Endothelial cell of umbilical vein (primary cell): ENCODE measurements at regions not wholly inside any gene's neighbourhood (a gene's known extent, or its start where the extent isn't known, plus 50 kb on each side); places are given as distances from the start of the nearest gene placed in this dataset.

Source experiments
- BruUV-seq: library from RNA; stranded (reverse); fragments of 400-500 nt; replicated peaks from 2 replicates; lab custom pipeline; 2021; lab: Mats Ljungman, UMichigan
- CTCF ChIA-PET: fragments of 300-600, 350-600 bp; sonication (Branson Sonifier 250); formaldehyde crosslinking; loops from one replicate; lab custom pipeline; 2021; ENCODE audit warnings: antibody characterized with exemption, inconsistent platforms; lab: Charles Lee
- POLR2A ChIA-PET: fragments of 300-600, 350-600 bp; sonication (Branson Sonifier 250); formaldehyde crosslinking; loops from one replicate; lab custom pipeline; 2021; ENCODE audit warnings: antibody characterized with exemption, inconsistent platforms; lab: Charles Lee
- DNase-seq: peaks from one replicate; pipeline ENCODE4 v3.0.0-alpha.2; 2011; ENCODE audit warnings: low read depth, low spot score
- FAIRE-seq: peaks from 2 replicates; lab custom pipeline; 2011; peaks lifted over from hg19 to GRCh38; lab: Jason Lieb, UNC
- H2AFZ ChIP-seq: 2 replicates; pipeline ENCODE4 v1.6.0; 2012; ENCODE audit warnings: low read depth, low read length, control low read depth, inconsistent platforms
- H3K27ac ChIP-seq: 2 replicates; pipeline ENCODE4 v1.5.1; 2011; ENCODE audit warnings: low read depth, mild to moderate bottlenecking, control low read depth, low read length, moderate library complexity; ENCODE audit not compliant: insufficient read depth
- H3K27me3 ChIP-seq, 2 experiments: 2 replicates each; pipeline versions ENCODE4 v1.6.0 to v1.6.1; 2011; ENCODE audit warnings: low read length in 2 of 2, mixed read lengths in 1 of 2; ENCODE audit not compliant: control insufficient read depth in 2 of 2, insufficient read depth in 2 of 2
- H3K36me3 ChIP-seq, 2 experiments: 2 replicates in 1 of 2; 3 replicates in 1 of 2; pipeline ENCODE4 v1.5.1; 2011; ENCODE audit warnings: low read length in 2 of 2, mild to moderate bottlenecking in 1 of 2, moderate library complexity in 1 of 2; ENCODE audit not compliant: control insufficient read depth in 2 of 2, insufficient read depth in 2 of 2; ENCODE audit errors: extremely low read depth in 1 of 2
- H3K4me1 ChIP-seq: 3 replicates; pipeline ENCODE4 v1.5.1; 2011; ENCODE audit warnings: mild to moderate bottlenecking, low read length; ENCODE audit not compliant: control insufficient read depth, insufficient read depth; ENCODE audit errors: extremely low read depth
- H3K4me2 ChIP-seq: 2 replicates; pipeline ENCODE4 v1.6.1; 2011; ENCODE audit warnings: low read length, control low read depth, mixed read lengths; ENCODE audit not compliant: insufficient read depth
- H3K4me3 ChIP-seq, 3 experiments: fragments of 200-600 bp in 1 of 3; sonication (generic), shearing (Covaris generic) in 1 of 3; replicated peaks in 1 of 3; 2 replicates each; pipeline ENCODE4 v1.5.1; 2011 to 2016; ENCODE audit warnings: control low read depth in 3 of 3, low read length in 3 of 3, mild to moderate bottlenecking in 2 of 3, inconsistent platforms in 1 of 3, low read depth in 1 of 3, moderate library complexity in 1 of 3; ENCODE audit not compliant: insufficient read depth in 1 of 3
- H3K79me2 ChIP-seq: 2 replicates; pipeline ENCODE4 v1.6.0; 2012; ENCODE audit warnings: low read length, inconsistent platforms; ENCODE audit not compliant: control insufficient read depth, insufficient read depth
- H3K9ac ChIP-seq: replicated peaks from 2 replicates; pipeline ENCODE3; 2011; ENCODE audit warnings: low read length, control low read depth; ENCODE audit not compliant: insufficient read depth; ENCODE audit errors: extremely low read depth
- H3K9me1 ChIP-seq: replicated peaks from 3 replicates; pipeline ENCODE4 v1.6.0; 2011; ENCODE audit warnings: mild to moderate bottlenecking, low read length; ENCODE audit not compliant: control insufficient read depth, insufficient read depth; ENCODE audit errors: extremely low read depth
- H3K9me3 ChIP-seq: replicated peaks from 2 replicates; pipeline ENCODE4 v1.5.1; 2012; ENCODE audit warnings: low read length, inconsistent platforms; ENCODE audit not compliant: control insufficient read depth, insufficient read depth
- H4K20me1 ChIP-seq: replicated peaks from 2 replicates; pipeline ENCODE3; 2011; ENCODE audit warnings: mild to moderate bottlenecking, low read length; ENCODE audit not compliant: control insufficient read depth, insufficient read depth; ENCODE audit errors: extremely low read depth
- CTCF ChIP-seq, 2 donors: IDR thresholded peaks; 1 replicate in 1 of 2; 2 replicates in 1 of 2; pipeline ENCODE4 v1.5.1; 2011; ENCODE audit warnings: low read length in 2 of 2, mild to moderate bottlenecking in 2 of 2, moderate library complexity in 2 of 2, control low read depth in 1 of 2, inconsistent platforms in 1 of 2, low read depth in 1 of 2; ENCODE audit not compliant: insufficient read depth in 1 of 2; ENCODE audit errors: extremely low read depth in 1 of 2
- EZH2 ChIP-seq: IDR thresholded peaks from 2 replicates; pipeline ENCODE4 v1.6.1; 2012; ENCODE audit warnings: borderline replicate concordance, low read depth, mild to moderate bottlenecking, moderate library complexity, low read length, inconsistent platforms; ENCODE audit not compliant: severe bottlenecking
- FOS ChIP-seq: IDR thresholded peaks from 2 replicates; pipeline ENCODE4 v1.6.1; 2011; ENCODE audit warnings: mild to moderate bottlenecking, low read length, moderate library complexity, borderline replicate concordance; ENCODE audit not compliant: insufficient read depth
- GATA2 ChIP-seq: IDR thresholded peaks from 2 replicates; pipeline ENCODE4 v1.7.0; 2011; ENCODE audit warnings: low read depth, mild to moderate bottlenecking, moderate library complexity, mixed read lengths, low read length; ENCODE audit not compliant: insufficient read length, insufficient read depth
- JUN ChIP-seq: IDR thresholded peaks from 2 replicates; pipeline ENCODE4 v1.6.1; 2011; ENCODE audit warnings: borderline replicate concordance, low read depth; ENCODE audit not compliant: insufficient read length, insufficient read depth
- MAX ChIP-seq: IDR thresholded peaks from 2 replicates; pipeline ENCODE4 v1.6.1; 2011; ENCODE audit not compliant: insufficient read depth, insufficient read length
- MYC ChIP-seq: IDR thresholded peaks from one replicate; pipeline ENCODE4 v1.6.1; 2011; ENCODE audit warnings: mild to moderate bottlenecking, low read depth, low read length
- POLR2A ChIP-seq: IDR thresholded peaks from 2 replicates; pipeline ENCODE4 v1.6.1; 2012; ENCODE audit warnings: low read depth, mild to moderate bottlenecking, control low read depth, low read length
- POLR2AphosphoS5 ChIP-seq: IDR thresholded peaks from 2 replicates; pipeline ENCODE4 v1.6.1; 2012; ENCODE audit warnings: low read depth, mild to moderate bottlenecking, control low read depth, low read length, moderate library complexity; ENCODE audit not compliant: insufficient read depth
- dilution Hi-C: fragments of 300-500 bp; cut with MboI; formaldehyde crosslinking; loops from one replicate; pipeline ENCODE4 v1.15.0; 2019; ENCODE audit warnings: low sequenced_read_pairs; ENCODE audit not compliant: extremely low pct_ligation_motif_present
- intact Hi-C: fragments of 100-400 bp; cut with micrococcal nuclease; formaldehyde crosslinking; loops from one replicate; pipeline ENCODE4 v1.10.0; 2022

GRCh38 chr7:119343289-119343688, 929.7 kb upstream of the KCND2 start:
- H3K79me2 ChIP-seq: no peaks in the 10 kb centered on the region
- dilution Hi-C loops (no loop called here), intact Hi-C loops (no loop called here)
- no peak overlapping the region for H3K27ac ChIP-seq
- H3K9ac ChIP-seq: no peak overlapping the region
- ChIA-PET CTCF (no interaction called here), POLR2A (no interaction called here)
- H4K20me1 ChIP-seq: no peaks in the 10 kb centered on the region
- no peaks in the 10 kb centered on the region for H3K27me3 ChIP-seq
- no peaks in the 10 kb centered on the region for H3K9me3 ChIP-seq
- H2AFZ ChIP-seq: no peak overlapping the region
- H3K4me2 ChIP-seq: no peak overlapping the region
- no peak for FAIRE-seq
- no peak overlapping the region for H3K4me3 ChIP-seq
- DNase-seq: no peak
- H3K36me3 ChIP-seq: no peaks in the 10 kb centered on the region
- no peaks in the 10 kb centered on the region for H3K9me1 ChIP-seq
- H3K4me1 ChIP-seq: no peaks in the 10 kb centered on the region
- TF ChIP-seq JUN: no peak
- TF ChIP-seq GATA2: no peak
- no TSS peak for BruUV-seq

GRCh38 chr7:119344466-119344865, 928.5 kb upstream of the KCND2 start:
- H3K9me3 ChIP-seq: no peaks in the 10 kb centered on the region
- FAIRE-seq: no peak
- no peak overlapping the region for H3K4me2 ChIP-seq
- H3K9me1 ChIP-seq: no peaks in the 10 kb centered on the region
- no peak overlapping the region for H3K9ac ChIP-seq
- dilution Hi-C loops: no loop called here
- H4K20me1 ChIP-seq: no peaks in the 10 kb centered on the region
- no peak overlapping the region for H3K27ac ChIP-seq
- BruUV-seq: no TSS peak
- H3K4me3 ChIP-seq: no peak overlapping the region
- ChIA-PET CTCF (no interaction called here), POLR2A (no interaction called here)
- no peaks in the 10 kb centered on the region for H3K36me3 ChIP-seq
- no peak overlapping the region for H2AFZ ChIP-seq
- no peaks in the 10 kb centered on the region for H3K4me1 ChIP-seq
- H3K79me2 ChIP-seq: no peaks in the 10 kb centered on the region
- no peak for TF ChIP-seq GATA2
- no peak for TF ChIP-seq POLR2AphosphoS5
- TF ChIP-seq EZH2: no peak
- TF ChIP-seq JUN: no peak
- TF ChIP-seq POLR2A: no peak
- TF ChIP-seq MAX: no peak
- no peak for TF ChIP-seq CTCF (IDR thresholded peaks at IDR 0.05; ENCODE audit: extremely low read depth in 1 of 2, insufficient read depth in 1 of 2, low read depth in 1 of 2, low read length in 2 of 2)
- no peak for TF ChIP-seq MYC
- TF ChIP-seq FOS: no peak
- intact Hi-C loops: no loop called here
- no peak for DNase-seq
- H3K27me3 ChIP-seq: no peaks in the 10 kb centered on the region
